SK-N-SH (cell line): ENCODE measurements at regions not wholly inside any gene's neighbourhood (a gene's known extent, or its start where the extent isn't known, plus 50 kb on each side); places are given as distances from the start of the nearest gene placed in this dataset.

Experiments
- CTCF ChIA-PET: fragments of 300-600, 350-600 bp; formaldehyde crosslinking; extraction: SDS; loops from one replicate; lab custom pipeline; 2021; lab: Yijun Ruan, JAX
- POLR2A ChIA-PET: fragments of 350-600 bp; sonication (Branson Sonifier 250); formaldehyde crosslinking; extraction: SDS; loops from one replicate; lab custom pipeline; 2020; ENCODE audit warnings: antibody characterized with exemption, inconsistent platforms; lab: Yijun Ruan, JAX
- DNase-seq: peaks from one replicate; pipeline ENCODE4 v3.0.0; 2012
- H2AFZ ChIP-seq: fragments of 200-600 bp; sonication (generic); 2 replicates; pipeline ENCODE4 v1.8.1; 2016; ENCODE audit warnings: antibody characterized with exemption, mild to moderate bottlenecking, low read depth
- H3F3A ChIP-seq: fragments of 200-600 bp; sonication (generic); replicated peaks from 2 replicates; pipeline ENCODE3; 2016; ENCODE audit warnings: antibody characterized with exemption, mild to moderate bottlenecking; ENCODE audit not compliant: insufficient read depth
- H3K27ac ChIP-seq, 2 experiments: fragments of 200-500 bp in 1 of 2; fragments of 200-600 bp in 1 of 2; sonication (Bioruptor generic) in 1 of 2; sonication (generic), shearing (Covaris generic) in 1 of 2; 2 replicates each; pipeline versions ENCODE4 v1.5.1 to v1.6.1; 2014 to 2016; ENCODE audit warnings: low read depth in 2 of 2, inconsistent platforms in 1 of 2, low read length in 1 of 2, mild to moderate bottlenecking in 1 of 2, mixed read lengths in 1 of 2
- H3K27me3 ChIP-seq: fragments of 200-600 bp; sonication (generic), shearing (Covaris generic); 2 replicates; pipeline ENCODE4 v1.6.1; 2016; ENCODE audit warnings: mixed run types; ENCODE audit not compliant: insufficient read depth
- H3K36me3 ChIP-seq, 2 experiments: fragments of 200-500 bp in 1 of 2; fragments of 200-600 bp in 1 of 2; sonication (Bioruptor generic) in 1 of 2; sonication (generic) in 1 of 2; replicated peaks in 1 of 2; 2 replicates each; pipeline versions ENCODE3 to v1.5.1; 2014 to 2016; ENCODE audit warnings: low read length in 1 of 2, mild to moderate bottlenecking in 1 of 2; ENCODE audit not compliant: insufficient read depth in 2 of 2, control insufficient read depth in 1 of 2
- H3K4me1 ChIP-seq, 2 experiments: fragments of 200-500 bp in 1 of 2; fragments of 200-600 bp in 1 of 2; sonication (Bioruptor generic) in 1 of 2; sonication (generic), shearing (Covaris generic) in 1 of 2; 2 replicates each; pipeline versions ENCODE4 v1.5.1 to v1.6.1; 2014 to 2016; ENCODE audit warnings: low read depth in 1 of 2, low read length in 1 of 2, mixed run types in 1 of 2; ENCODE audit not compliant: insufficient read depth in 2 of 2, control insufficient read depth in 1 of 2
- H3K4me2 ChIP-seq: fragments of 200-600 bp; sonication (generic), shearing (Covaris generic); 2 replicates; pipeline ENCODE4 v1.6.1; 2017; ENCODE audit warnings: mixed run types
- H3K4me3 ChIP-seq, 2 experiments: fragments of 200-500 bp in 1 of 2; fragments of 200-600 bp in 1 of 2; sonication (Bioruptor generic) in 1 of 2; sonication (generic), shearing (Covaris generic) in 1 of 2; 2 replicates each; pipeline versions ENCODE4 v1.5.1 to v1.8.1; 2014 to 2016; ENCODE audit warnings: low read depth in 2 of 2, inconsistent platforms in 1 of 2, low read length in 1 of 2, mild to moderate bottlenecking in 1 of 2, mixed read lengths in 1 of 2, moderate library complexity in 1 of 2
- H3K79me2 ChIP-seq: fragments of 200-600 bp; sonication (generic); 2 replicates; pipeline ENCODE4 v1.8.1; 2017; ENCODE audit warnings: mild to moderate bottlenecking; ENCODE audit not compliant: insufficient read depth
- H3K9ac ChIP-seq: fragments of 200-600 bp; sonication (generic); 2 replicates; pipeline ENCODE4 v1.6.1; 2017; ENCODE audit warnings: mixed run types
- H3K9me2 ChIP-seq: fragments of 200-600 bp; sonication (generic); 2 replicates; pipeline ENCODE4 v1.6.1; 2017; ENCODE audit warnings: mixed run types
- H3K9me3 ChIP-seq: fragments of 200-600 bp; sonication (generic); 2 replicates; pipeline ENCODE4 v1.6.1; 2017; ENCODE audit warnings: mixed run types, mild to moderate bottlenecking, moderate library complexity
- H4K20me1 ChIP-seq: fragments of 200-600 bp; sonication (generic); 2 replicates; pipeline ENCODE4 v1.6.1; 2017; ENCODE audit warnings: mild to moderate bottlenecking, mixed run types; ENCODE audit not compliant: insufficient read depth
- ELF1 ChIP-seq: IDR thresholded peaks from 2 replicates; pipeline ENCODE4 v1.4.0; 2012
- EP300 ChIP-seq, 2 experiments: IDR thresholded peaks; 2 replicates each; pipeline versions ENCODE4 v1.4.0 to v1.6.1; 2012; ENCODE audit warnings: borderline replicate concordance in 1 of 2, low read depth in 1 of 2, low read length in 1 of 2
- FOSL2 ChIP-seq: IDR thresholded peaks from 2 replicates; pipeline ENCODE4 v1.4.0; 2012; ENCODE audit warnings: low read depth, mild to moderate bottlenecking, moderate library complexity, borderline replicate concordance
- FOXM1 ChIP-seq: IDR thresholded peaks from 2 replicates; pipeline ENCODE4 v1.4.0; 2012; ENCODE audit warnings: low read depth, mild to moderate bottlenecking
- GABPA ChIP-seq: IDR thresholded peaks from 2 replicates; pipeline ENCODE4 v1.4.0; 2012; ENCODE audit warnings: low read depth, mild to moderate bottlenecking
- MXI1 ChIP-seq: IDR thresholded peaks from 2 replicates; pipeline ENCODE4 v1.6.1; 2012; ENCODE audit warnings: mild to moderate bottlenecking, low read depth, low read length, improper control_type of control experiment
- NFIC ChIP-seq: IDR thresholded peaks from 2 replicates; pipeline ENCODE4 v1.4.0; 2012; ENCODE audit warnings: borderline replicate concordance
- POLR2AphosphoS5 ChIP-seq: IDR thresholded peaks from 2 replicates; pipeline ENCODE4 v1.6.1; 2012; ENCODE audit warnings: low read depth, low read length
- RAD21 ChIP-seq: IDR thresholded peaks from 2 replicates; pipeline ENCODE4 v1.6.1; 2012; ENCODE audit warnings: mild to moderate bottlenecking, low read length
- RFX5 ChIP-seq: IDR thresholded peaks from 2 replicates; pipeline ENCODE4 v1.6.1; 2012; ENCODE audit warnings: mild to moderate bottlenecking, improper control_type of control experiment, low read length
- RXRA ChIP-seq: IDR thresholded peaks from 2 replicates; pipeline ENCODE4 v1.4.0; 2012; ENCODE audit warnings: low read depth, mild to moderate bottlenecking, borderline replicate concordance
- SIN3A ChIP-seq: IDR thresholded peaks from 2 replicates; pipeline ENCODE4 v1.6.1; 2012; ENCODE audit warnings: low read depth, mild to moderate bottlenecking, low read length, moderate library complexity, borderline replicate concordance
- TEAD4 ChIP-seq: IDR thresholded peaks from 2 replicates; pipeline ENCODE4 v1.4.0; 2012; ENCODE audit warnings: mild to moderate bottlenecking, borderline replicate concordance; ENCODE audit not compliant: insufficient read depth
- WGBS: methylation state at CpG from one replicate; pipeline ENCODE4 v1.1.6; 2017; ENCODE audit warnings: low lambda C conversion rate; 5-methylcytosine and 5-hydroxymethylcytosine counted together
- TF ChIP-seq, protein P1 (sequence below): fragments of 150-350 bp; IDR thresholded peaks from 2 replicates; pipeline ENCODE4 v1.6.1; 2017; ENCODE audit warnings: antibody characterized with exemption, low read length, low read depth, borderline replicate concordance
- TF ChIP-seq, protein P2 (sequence below): IDR thresholded peaks from 2 replicates; pipeline ENCODE4 v1.4.0; 2012; ENCODE audit warnings: low read depth, borderline replicate concordance
- TF ChIP-seq, protein P3 (sequence below): IDR thresholded peaks from 2 replicates; pipeline ENCODE4; 2012
- TF ChIP-seq, protein P4 (sequence below): IDR thresholded peaks from 2 replicates; pipeline ENCODE4 v1.4.0; 2012; ENCODE audit warnings: low read depth
- TF ChIP-seq, protein P5 (sequence below): fragments of 150-350 bp; IDR thresholded peaks from 2 replicates; pipeline ENCODE4 v1.6.1; 2016; ENCODE audit warnings: mild to moderate bottlenecking, low read depth, low read length
- TF ChIP-seq, protein P6 (sequence below): IDR thresholded peaks from 2 replicates; pipeline ENCODE4 v1.4.0; 2012; ENCODE audit warnings: low read depth, borderline replicate concordance

DNA sequence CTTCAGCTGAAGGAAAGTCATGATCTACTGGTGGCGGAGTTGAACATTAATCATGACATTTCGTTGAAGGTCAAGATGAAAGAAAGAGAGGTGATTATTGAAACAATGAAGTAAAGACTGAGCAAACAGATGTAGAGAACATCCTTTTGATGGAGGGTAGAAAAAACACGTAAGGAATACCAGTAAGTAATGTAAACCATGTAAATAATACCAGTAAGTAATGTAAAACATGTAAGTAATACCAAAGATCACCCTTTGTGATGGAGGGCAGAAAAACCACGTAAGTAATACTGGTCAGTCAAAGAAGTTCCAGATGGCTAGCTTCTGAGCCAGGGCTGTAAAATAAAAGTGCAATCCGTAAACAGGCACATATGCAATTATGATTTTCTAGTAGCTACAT lies 1387.7 kb downstream of the SUCLG1 start:
- TF ChIP-seq, protein P1, sequence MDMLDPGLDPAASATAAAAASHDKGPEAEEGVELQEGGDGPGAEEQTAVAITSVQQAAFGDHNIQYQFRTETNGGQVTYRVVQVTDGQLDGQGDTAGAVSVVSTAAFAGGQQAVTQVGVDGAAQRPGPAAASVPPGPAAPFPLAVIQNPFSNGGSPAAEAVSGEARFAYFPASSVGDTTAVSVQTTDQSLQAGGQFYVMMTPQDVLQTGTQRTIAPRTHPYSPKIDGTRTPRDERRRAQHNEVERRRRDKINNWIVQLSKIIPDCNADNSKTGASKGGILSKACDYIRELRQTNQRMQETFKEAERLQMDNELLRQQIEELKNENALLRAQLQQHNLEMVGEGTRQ = no peak
- TF ChIP-seq, protein P2, sequence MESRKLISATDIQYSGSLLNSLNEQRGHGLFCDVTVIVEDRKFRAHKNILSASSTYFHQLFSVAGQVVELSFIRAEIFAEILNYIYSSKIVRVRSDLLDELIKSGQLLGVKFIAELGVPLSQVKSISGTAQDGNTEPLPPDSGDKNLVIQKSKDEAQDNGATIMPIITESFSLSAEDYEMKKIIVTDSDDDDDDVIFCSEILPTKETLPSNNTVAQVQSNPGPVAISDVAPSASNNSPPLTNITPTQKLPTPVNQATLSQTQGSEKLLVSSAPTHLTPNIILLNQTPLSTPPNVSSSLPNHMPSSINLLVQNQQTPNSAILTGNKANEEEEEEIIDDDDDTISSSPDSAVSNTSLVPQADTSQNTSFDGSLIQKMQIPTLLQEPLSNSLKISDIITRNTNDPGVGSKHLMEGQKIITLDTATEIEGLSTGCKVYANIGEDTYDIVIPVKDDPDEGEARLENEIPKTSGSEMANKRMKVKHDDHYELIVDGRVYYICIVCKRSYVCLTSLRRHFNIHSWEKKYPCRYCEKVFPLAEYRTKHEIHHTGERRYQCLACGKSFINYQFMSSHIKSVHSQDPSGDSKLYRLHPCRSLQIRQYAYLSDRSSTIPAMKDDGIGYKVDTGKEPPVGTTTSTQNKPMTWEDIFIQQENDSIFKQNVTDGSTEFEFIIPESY = no peak
- TF ChIP-seq, protein P3, sequence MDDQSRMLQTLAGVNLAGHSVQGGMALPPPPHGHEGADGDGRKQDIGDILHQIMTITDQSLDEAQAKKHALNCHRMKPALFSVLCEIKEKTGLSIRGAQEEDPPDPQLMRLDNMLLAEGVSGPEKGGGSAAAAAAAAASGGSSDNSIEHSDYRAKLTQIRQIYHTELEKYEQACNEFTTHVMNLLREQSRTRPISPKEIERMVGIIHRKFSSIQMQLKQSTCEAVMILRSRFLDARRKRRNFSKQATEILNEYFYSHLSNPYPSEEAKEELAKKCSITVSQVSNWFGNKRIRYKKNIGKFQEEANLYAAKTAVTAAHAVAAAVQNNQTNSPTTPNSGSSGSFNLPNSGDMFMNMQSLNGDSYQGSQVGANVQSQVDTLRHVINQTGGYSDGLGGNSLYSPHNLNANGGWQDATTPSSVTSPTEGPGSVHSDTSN = no peak
- TF ChIP-seq ELF1 (no peak), RFX5 (no peak), RXRA (no peak), FOSL2 (no peak), POLR2AphosphoS5 (no peak), FOXM1 (no peak), RAD21 (no peak), GABPA (no peak), NFIC (no peak), MXI1 (no peak), EP300 (IDR thresholded peaks at IDR 0.05; ENCODE audit: borderline replicate concordance in 1 of 2, low read depth in 1 of 2, low read length in 1 of 2) (no peak), SIN3A (no peak), TEAD4 (no peak)
- TF ChIP-seq, protein P4, sequence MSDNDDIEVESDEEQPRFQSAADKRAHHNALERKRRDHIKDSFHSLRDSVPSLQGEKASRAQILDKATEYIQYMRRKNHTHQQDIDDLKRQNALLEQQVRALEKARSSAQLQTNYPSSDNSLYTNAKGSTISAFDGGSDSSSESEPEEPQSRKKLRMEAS = no peak
- TF ChIP-seq, protein P5, sequence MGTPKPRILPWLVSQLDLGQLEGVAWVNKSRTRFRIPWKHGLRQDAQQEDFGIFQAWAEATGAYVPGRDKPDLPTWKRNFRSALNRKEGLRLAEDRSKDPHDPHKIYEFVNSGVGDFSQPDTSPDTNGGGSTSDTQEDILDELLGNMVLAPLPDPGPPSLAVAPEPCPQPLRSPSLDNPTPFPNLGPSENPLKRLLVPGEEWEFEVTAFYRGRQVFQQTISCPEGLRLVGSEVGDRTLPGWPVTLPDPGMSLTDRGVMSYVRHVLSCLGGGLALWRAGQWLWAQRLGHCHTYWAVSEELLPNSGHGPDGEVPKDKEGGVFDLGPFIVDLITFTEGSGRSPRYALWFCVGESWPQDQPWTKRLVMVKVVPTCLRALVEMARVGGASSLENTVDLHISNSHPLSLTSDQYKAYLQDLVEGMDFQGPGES = no peak
- TF ChIP-seq, protein P6, sequence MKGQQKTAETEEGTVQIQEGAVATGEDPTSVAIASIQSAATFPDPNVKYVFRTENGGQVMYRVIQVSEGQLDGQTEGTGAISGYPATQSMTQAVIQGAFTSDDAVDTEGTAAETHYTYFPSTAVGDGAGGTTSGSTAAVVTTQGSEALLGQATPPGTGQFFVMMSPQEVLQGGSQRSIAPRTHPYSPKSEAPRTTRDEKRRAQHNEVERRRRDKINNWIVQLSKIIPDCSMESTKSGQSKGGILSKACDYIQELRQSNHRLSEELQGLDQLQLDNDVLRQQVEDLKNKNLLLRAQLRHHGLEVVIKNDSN = no peak
- TF ChIP-seq, all 33 proteins: peak for 0
- no peaks in the 10 kb centered on the region for H3K4me1 ChIP-seq
- no peak overlapping the region for H2AFZ ChIP-seq
- CTCF ChIA-PET = no interaction called here
- H3K27ac ChIP-seq = no peak overlapping the region
- no peaks in the 10 kb centered on the region for H4K20me1 ChIP-seq
- no peak for DNase-seq
- H3K27me3 ChIP-seq = no peaks in the 10 kb centered on the region
- no peaks in the 10 kb centered on the region for H3K36me3 ChIP-seq
- H3K4me2 ChIP-seq = no peak overlapping the region
- H3K4me3 ChIP-seq = no peak overlapping the region
- no peaks in the 10 kb centered on the region for H3K79me2 ChIP-seq
- 4% methylated on average over 5 of the region's 5 CpGs for WGBS
- no peaks in the 10 kb centered on the region for H3K9me2 ChIP-seq
- POLR2A ChIA-PET = no interaction called here
- H3F3A ChIP-seq = no peaks in the 10 kb centered on the region
- no peak overlapping the region for H3K9ac ChIP-seq
- no peaks in the 10 kb centered on the region for H3K9me3 ChIP-seq
